ENCODE measurements at regions not wholly inside any gene's neighbourhood (a gene's known extent, or its start where the extent isn't known, plus 50 kb on each side); places are given as distances from the start of the nearest gene placed in this dataset.

DNA sequence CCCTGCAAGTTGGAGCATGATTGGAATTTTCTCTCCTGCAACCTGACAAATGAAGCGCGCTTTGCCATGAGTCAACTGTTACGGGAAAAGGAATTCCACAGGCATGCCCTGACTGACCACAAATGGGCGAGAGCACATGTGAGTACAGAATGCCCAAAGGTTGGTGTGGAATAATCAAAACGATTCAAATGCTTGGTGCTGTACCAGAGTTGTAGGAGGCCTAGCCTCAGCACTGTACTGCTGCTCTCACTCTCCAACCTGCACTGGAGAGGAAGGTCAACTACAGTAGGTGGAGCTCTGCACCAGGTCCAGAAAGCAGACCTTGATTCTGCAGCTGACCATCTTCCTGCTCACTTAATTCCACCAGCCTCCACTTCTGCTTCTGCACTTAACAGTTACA is 406.9 kb upstream of the ACTBL2 start:
- no peaks in the 10 kb centered on the region for H3K4me1 ChIP-seq (ENCODE audit: control insufficient read depth, low read length)
- no peak overlapping the region for H3K4me2 ChIP-seq (ENCODE audit: low read length)
- H3K79me2 ChIP-seq (ENCODE audit: control insufficient read depth, low read length), result no peaks in the 10 kb centered on the region
- no peak overlapping the region for H3K4me3 ChIP-seq (ENCODE audit: low read length)
- H3K9me2 ChIP-seq (replicated peaks; ENCODE audit: control insufficient read depth, low read length), result no peaks in the 10 kb centered on the region
- H3K27ac ChIP-seq (ENCODE audit: low read depth, low read length), result no peak overlapping the region
- H4K20me1 ChIP-seq (ENCODE audit: control insufficient read depth, insufficient read depth, low read depth, low read length), result no peaks in the 10 kb centered on the region
- no peak for TF ChIP-seq EZH2phosphoT487 (IDR thresholded peaks at IDR 0.05; ENCODE audit: borderline replicate concordance, low read length)
- TF ChIP-seq, protein P1, sequence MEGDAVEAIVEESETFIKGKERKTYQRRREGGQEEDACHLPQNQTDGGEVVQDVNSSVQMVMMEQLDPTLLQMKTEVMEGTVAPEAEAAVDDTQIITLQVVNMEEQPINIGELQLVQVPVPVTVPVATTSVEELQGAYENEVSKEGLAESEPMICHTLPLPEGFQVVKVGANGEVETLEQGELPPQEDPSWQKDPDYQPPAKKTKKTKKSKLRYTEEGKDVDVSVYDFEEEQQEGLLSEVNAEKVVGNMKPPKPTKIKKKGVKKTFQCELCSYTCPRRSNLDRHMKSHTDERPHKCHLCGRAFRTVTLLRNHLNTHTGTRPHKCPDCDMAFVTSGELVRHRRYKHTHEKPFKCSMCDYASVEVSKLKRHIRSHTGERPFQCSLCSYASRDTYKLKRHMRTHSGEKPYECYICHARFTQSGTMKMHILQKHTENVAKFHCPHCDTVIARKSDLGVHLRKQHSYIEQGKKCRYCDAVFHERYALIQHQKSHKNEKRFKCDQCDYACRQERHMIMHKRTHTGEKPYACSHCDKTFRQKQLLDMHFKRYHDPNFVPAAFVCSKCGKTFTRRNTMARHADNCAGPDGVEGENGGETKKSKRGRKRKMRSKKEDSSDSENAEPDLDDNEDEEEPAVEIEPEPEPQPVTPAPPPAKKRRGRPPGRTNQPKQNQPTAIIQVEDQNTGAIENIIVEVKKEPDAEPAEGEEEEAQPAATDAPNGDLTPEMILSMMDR (IDR thresholded peaks at IDR 0.05; ENCODE audit: low read depth, low read length, poor library complexity, severe bottlenecking), result no peak
- H3K27me3 ChIP-seq (ENCODE audit: control insufficient read depth, low read length), result no peaks in the 10 kb centered on the region
- H3F3A ChIP-seq (ENCODE audit: control insufficient read depth, insufficient read depth), result no peaks in the 10 kb centered on the region
- no peaks in the 10 kb centered on the region for H3K36me3 ChIP-seq (ENCODE audit: control insufficient read depth, low read length)
- no peaks in the 10 kb centered on the region for H3K9me3 ChIP-seq (ENCODE audit: control insufficient read depth, insufficient read depth, low read length)

DNA sequence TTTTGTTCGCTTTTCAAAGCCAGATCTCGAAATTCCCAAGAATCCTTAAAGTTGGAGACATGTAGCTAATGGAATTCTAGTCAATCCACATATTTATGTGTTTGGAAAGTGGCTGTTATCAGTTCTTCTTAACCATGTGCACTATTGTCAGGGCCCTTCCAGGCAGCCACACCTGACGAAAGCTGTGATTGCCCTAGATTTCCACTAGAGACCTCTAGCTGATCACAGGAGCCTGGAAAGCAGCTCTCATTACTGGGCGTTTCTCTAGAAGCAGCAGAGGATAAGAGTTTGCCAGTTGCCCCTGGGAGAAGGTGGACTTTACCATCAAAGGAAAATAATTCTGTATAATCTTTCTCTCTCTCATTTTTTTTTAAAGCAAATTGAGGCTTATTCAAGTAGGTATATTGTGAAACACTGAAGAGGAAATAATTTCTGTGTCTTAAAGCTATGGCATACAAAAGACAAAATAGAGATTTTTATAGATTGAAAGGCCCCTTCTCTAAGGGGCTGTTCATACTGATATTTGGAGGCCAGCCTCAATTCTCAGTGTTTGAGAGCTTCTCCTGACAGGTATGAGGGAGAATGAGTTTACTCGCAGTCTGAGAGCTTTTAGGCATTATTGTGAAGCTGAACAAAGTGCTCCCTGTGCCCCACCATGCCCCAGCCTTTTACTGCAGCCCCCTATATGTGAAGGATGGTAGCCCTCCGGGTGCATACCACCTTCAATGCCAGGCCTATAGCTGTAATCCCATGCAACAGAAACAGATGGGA is 405.4 kb upstream of the ACTBL2 start:
- H3K4me1 ChIP-seq (ENCODE audit: control insufficient read depth, low read length), result no peaks in the 10 kb centered on the region
- H3K4me2 ChIP-seq (ENCODE audit: low read length), result no peak overlapping the region
- no peaks in the 10 kb centered on the region for H3K9me2 ChIP-seq (replicated peaks; ENCODE audit: control insufficient read depth, low read length)
- no peaks in the 10 kb centered on the region for H3F3A ChIP-seq (ENCODE audit: control insufficient read depth, insufficient read depth)
- H3K4me3 ChIP-seq (ENCODE audit: low read length), result no peak overlapping the region
- no peaks in the 10 kb centered on the region for H4K20me1 ChIP-seq (ENCODE audit: control insufficient read depth, insufficient read depth, low read depth, low read length)
- no peaks in the 10 kb centered on the region for H3K9me3 ChIP-seq (ENCODE audit: control insufficient read depth, insufficient read depth, low read length)
- H3K36me3 ChIP-seq (ENCODE audit: control insufficient read depth, low read length), result no peaks in the 10 kb centered on the region
- no peak for TF ChIP-seq EZH2phosphoT487 (IDR thresholded peaks at IDR 0.05; ENCODE audit: borderline replicate concordance, low read length)
- TF ChIP-seq, protein P1 (IDR thresholded peaks at IDR 0.05; ENCODE audit: low read depth, low read length, poor library complexity, severe bottlenecking), result peak; percentile 31
- H3K79me2 ChIP-seq (ENCODE audit: control insufficient read depth, low read length), result no peaks in the 10 kb centered on the region
- H3K27me3 ChIP-seq (ENCODE audit: control insufficient read depth, low read length), result no peaks in the 10 kb centered on the region
- H3K27ac ChIP-seq (ENCODE audit: low read depth, low read length), result no peak overlapping the region

DNA sequence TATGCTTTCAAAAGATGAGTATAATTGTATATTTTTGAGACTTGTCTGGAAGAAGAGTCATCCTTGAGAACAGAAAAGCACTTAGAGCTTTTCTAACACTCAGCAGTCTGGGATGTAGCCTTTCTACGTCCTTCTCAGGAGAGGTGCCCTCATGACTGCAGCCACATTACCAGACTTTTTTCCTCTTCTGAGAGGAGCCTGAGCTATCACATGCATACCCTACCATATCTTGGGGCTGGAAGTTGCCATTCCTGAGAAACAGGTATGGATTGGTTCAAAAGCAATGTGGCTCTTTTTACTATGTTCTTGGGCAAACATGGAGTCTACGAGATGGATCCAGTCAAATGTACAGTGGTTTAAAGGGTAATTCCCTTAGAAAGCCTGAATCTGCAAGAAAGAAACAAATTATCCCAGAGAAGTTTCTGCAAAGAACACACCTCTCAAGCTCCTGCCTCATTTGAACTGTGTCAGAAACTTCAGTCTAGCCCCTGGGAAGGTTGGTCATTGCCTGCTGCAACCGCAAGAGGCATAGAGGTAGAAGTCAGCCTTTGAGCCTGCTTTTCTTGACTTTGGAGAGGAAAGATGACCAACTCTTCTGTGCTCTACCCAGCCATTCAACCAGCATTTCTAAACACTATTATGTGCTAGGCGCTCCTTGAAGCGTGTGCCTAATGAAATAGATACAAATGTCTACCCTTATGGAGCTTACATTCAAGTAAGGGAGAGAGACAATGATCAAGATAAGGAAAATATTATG is 401.9 kb upstream of the ACTBL2 start:
- Histone ChIP-seq H3K9me3 (ENCODE audit: control insufficient read depth, insufficient read depth, low read length) (no peaks in the 10 kb centered on the region), H3K27ac (ENCODE audit: low read depth, low read length) (no peak overlapping the region), H3K27me3 (ENCODE audit: control insufficient read depth, low read length) (no peaks in the 10 kb centered on the region), H3K4me3 (ENCODE audit: low read length) (no peak overlapping the region), H3K79me2 (ENCODE audit: control insufficient read depth, low read length) (no peaks in the 10 kb centered on the region), H4K20me1 (ENCODE audit: control insufficient read depth, insufficient read depth, low read depth, low read length) (no peaks in the 10 kb centered on the region), H3K4me1 (ENCODE audit: control insufficient read depth, low read length) (no peaks in the 10 kb centered on the region), H3F3A (ENCODE audit: control insufficient read depth, insufficient read depth) (no peaks in the 10 kb centered on the region), H3K36me3 (ENCODE audit: control insufficient read depth, low read length) (no peaks in the 10 kb centered on the region), H3K9me2 (replicated peaks; ENCODE audit: control insufficient read depth, low read length) (no peaks in the 10 kb centered on the region), H3K4me2 (ENCODE audit: low read length) (no peak overlapping the region)
- TF ChIP-seq, protein P1 (IDR thresholded peaks at IDR 0.05; ENCODE audit: low read depth, low read length, poor library complexity, severe bottlenecking), result no peak
- TF ChIP-seq EZH2phosphoT487 (IDR thresholded peaks at IDR 0.05; ENCODE audit: borderline replicate concordance, low read length), result no peak

All from DOHH2 (cell line).